B cell (primary cell): ENCODE measurements at regions not wholly inside any gene's neighbourhood (a gene's known extent, or its start where the extent isn't known, plus 50 kb on each side); places are given as distances from the start of the nearest gene placed in this dataset.

Source experiments
- CTCF ChIP-seq: fragments of 200-600 bp; IDR thresholded peaks from one replicate; pipeline ENCODE4 v1.8.0; 2022; ENCODE audit warnings: antibody characterized with exemption, mild to moderate bottlenecking
- EZH2 ChIP-seq: IDR thresholded peaks from 2 replicates; pipeline ENCODE4 v1.6.1; 2012; ENCODE audit warnings: borderline replicate concordance, low read depth, mild to moderate bottlenecking, moderate library complexity, low read length; ENCODE audit not compliant: insufficient read depth, poor library complexity, severe bottlenecking

- TF ChIP-seq CTCF: no peak
- TF ChIP-seq EZH2: no peak
Measured at GRCh38 chr12:47590771-47591360, 115.0 kb downstream of the RPAP3 start.
